CD14-positive monocyte (primary cell): ENCODE measurements at regions not wholly inside any gene's neighbourhood (a gene's known extent, or its start where the extent isn't known, plus 50 kb on each side); places are given as distances from the start of the nearest gene placed in this dataset.

Experiments used
- DNase-seq, 3 donors: peaks; one replicate each; pipeline ENCODE4 v3.0.0-alpha.2; 2011 to 2022
- H2AFZ ChIP-seq: 2 replicates; pipeline ENCODE4 v1.6.0; 2012; ENCODE audit warnings: mild to moderate bottlenecking, low read depth, low read length, inconsistent platforms; ENCODE audit not compliant: insufficient read depth, poor library complexity, severe bottlenecking
- H3K27ac ChIP-seq, 2 donors: 1 replicate in 1 of 2; 2 replicates in 1 of 2; pipeline ENCODE4 v1.5.1; 2012 to 2013; ENCODE audit warnings: low read length in 2 of 2, control low read depth in 1 of 2, inconsistent platforms in 1 of 2, low read depth in 1 of 2, mild to moderate bottlenecking in 1 of 2
- H3K27me3 ChIP-seq, 2 donors: one replicate each; pipeline versions ENCODE4 v1.6.0 to v1.6.1; 2011 to 2013; ENCODE audit warnings: low read length in 2 of 2; ENCODE audit not compliant: control insufficient read depth in 2 of 2, insufficient read depth in 2 of 2
- H3K36me3 ChIP-seq, 2 donors: replicated peaks in 1 of 2; 1 replicate in 1 of 2; 2 replicates in 1 of 2; pipeline versions ENCODE4 v1.5.1 to v1.6.1; 2012 to 2013; ENCODE audit warnings: low read length in 2 of 2, control low read depth in 1 of 2, inconsistent platforms in 1 of 2, mild to moderate bottlenecking in 1 of 2; ENCODE audit not compliant: insufficient read depth in 2 of 2, control insufficient read depth in 1 of 2
- H3K4me1 ChIP-seq, 2 donors: 1 replicate in 1 of 2; 2 replicates in 1 of 2; pipeline versions ENCODE4 v1.5.1 to v1.6.1; 2012 to 2013; ENCODE audit warnings: low read length in 2 of 2, control low read depth in 1 of 2, inconsistent platforms in 1 of 2, mild to moderate bottlenecking in 1 of 2, moderate library complexity in 1 of 2; ENCODE audit not compliant: insufficient read depth in 2 of 2, control insufficient read depth in 1 of 2
- H3K4me2 ChIP-seq: replicated peaks from 2 replicates; pipeline ENCODE3; 2012; ENCODE audit warnings: low read length, moderate library complexity, mild to moderate bottlenecking; ENCODE audit not compliant: poor library complexity, severe bottlenecking; ENCODE audit errors: extremely low read depth
- H3K4me3 ChIP-seq, 3 experiments: fragments of 200-600 bp in 1 of 3; sonication (generic) in 1 of 3; replicated peaks in 1 of 3; 1 replicate in 2 of 3; 2 replicates in 1 of 3; pipeline ENCODE4 v1.5.1; 2011 to 2013; ENCODE audit warnings: low read length in 3 of 3, mild to moderate bottlenecking in 3 of 3, control low read depth in 2 of 3, low read depth in 2 of 3, inconsistent platforms in 1 of 3, moderate library complexity in 1 of 3
- H3K79me2 ChIP-seq: 2 replicates; pipeline ENCODE4 v1.6.0; 2012; ENCODE audit warnings: mild to moderate bottlenecking, control low read depth, inconsistent platforms, low read length, moderate library complexity; ENCODE audit not compliant: insufficient read depth
- H3K9ac ChIP-seq: 2 replicates; pipeline ENCODE4 v1.6.0; 2017; ENCODE audit warnings: low read length, mild to moderate bottlenecking; ENCODE audit not compliant: insufficient read depth, poor library complexity, severe bottlenecking
- H3K9me3 ChIP-seq, 2 donors: replicated peaks in 1 of 2; 1 replicate in 1 of 2; 2 replicates in 1 of 2; pipeline versions ENCODE4 v1.5.1 to v1.6.1; 2012 to 2013; ENCODE audit warnings: low read length in 2 of 2, control low read depth in 1 of 2; ENCODE audit not compliant: control insufficient read depth in 1 of 2, insufficient read depth in 1 of 2
- H4K20me1 ChIP-seq: 2 replicates; pipeline ENCODE4 v1.6.0; 2012; ENCODE audit warnings: mild to moderate bottlenecking, low read length, control low read depth, moderate library complexity; ENCODE audit not compliant: insufficient read depth
- H3K27ac Mint-ChIP-seq, 7 donors: one replicate each; pipeline ENCODE4 v1.8.0; 2020; ENCODE audit warnings: mild to moderate bottlenecking in 7 of 7, mixed read lengths in 7 of 7, moderate library complexity in 6 of 7, inconsistent platforms in 2 of 7
- H3K27me3 Mint-ChIP-seq, 3 donors: one replicate each; pipeline ENCODE4 v1.8.0; 2021 to 2022; ENCODE audit warnings: low read depth in 3 of 3, mild to moderate bottlenecking in 3 of 3, mixed read lengths in 3 of 3, moderate library complexity in 3 of 3, inconsistent platforms in 1 of 3
- H3K36me3 Mint-ChIP-seq, 2 donors: one replicate each; pipeline ENCODE4 v1.8.0; 2020; ENCODE audit warnings: mixed read lengths in 2 of 2, inconsistent platforms in 1 of 2, mild to moderate bottlenecking in 1 of 2
- H3K4me1 Mint-ChIP-seq: one replicate; pipeline ENCODE4 v1.8.0; 2020; ENCODE audit warnings: mild to moderate bottlenecking, mixed read lengths
- H3K4me3 Mint-ChIP-seq, 2 donors: one replicate each; pipeline ENCODE4 v1.8.0; 2020; ENCODE audit warnings: mild to moderate bottlenecking in 2 of 2, mixed read lengths in 2 of 2, moderate library complexity in 1 of 2
- H3K9me3 Mint-ChIP-seq, 7 donors: one replicate each; pipeline ENCODE4 v1.8.0; 2020 to 2022; ENCODE audit warnings: mixed read lengths in 7 of 7, mild to moderate bottlenecking in 6 of 7, moderate library complexity in 6 of 7, inconsistent platforms in 2 of 7
- WGBS: methylation state at CpG from one replicate; pipeline ENCODE4 v1.1.5; 2013; ENCODE audit warnings: missing lambda C conversion rate; ENCODE audit not compliant: insufficient coverage; 5-methylcytosine and 5-hydroxymethylcytosine counted together
- intact Hi-C, 2 donors: fragments of 100-400 bp; cut with micrococcal nuclease; formaldehyde crosslinking; loops; one replicate each; pipeline versions ENCODE4 v1.15.0 to v1.15.1; 2023
- TF ChIP-seq, protein P1 (sequence below): fragments of 200-600 bp; IDR thresholded peaks from one replicate; pipeline ENCODE4 v1.8.0; 2022; ENCODE audit warnings: antibody characterized with exemption, mild to moderate bottlenecking

- Mint-ChIP-seq H3K4me3 (no peak overlapping the region), H3K27ac (peak overlapping the region in 1 of 7 donors; percentile 27), H3K27me3 (peaks cover 17 to 18% (median 18%) of the 10 kb centered on the region in 3 donors), H3K4me1 (peaks cover 12% of the 10 kb centered on the region), H3K9me3 (peaks cover 4 to 14% (median 9%) of the 10 kb centered on the region in 7 donors), H3K36me3 (no peaks in the 10 kb centered on the region)
- H3K36me3 ChIP-seq, result no peaks in the 10 kb centered on the region
- H3K79me2 ChIP-seq, result no peaks in the 10 kb centered on the region
- no peak overlapping the region for H3K9ac ChIP-seq
- no peaks in the 10 kb centered on the region for H4K20me1 ChIP-seq
- peaks cover 8 to 12% of the 10 kb centered on the region in 2 donors for H3K9me3 ChIP-seq
- intact Hi-C loops, result loop anchor here (5.0 to 10.0 kb wide), 2 partner anchors 91 to 94 kb away; no protein-coding TSS in a partner anchor
- no peak overlapping the region for H3K27ac ChIP-seq
- DNase-seq, result no peak
- peaks cover 0 to 9% of the 10 kb centered on the region in 2 donors for H3K27me3 ChIP-seq
- TF ChIP-seq, protein P1, sequence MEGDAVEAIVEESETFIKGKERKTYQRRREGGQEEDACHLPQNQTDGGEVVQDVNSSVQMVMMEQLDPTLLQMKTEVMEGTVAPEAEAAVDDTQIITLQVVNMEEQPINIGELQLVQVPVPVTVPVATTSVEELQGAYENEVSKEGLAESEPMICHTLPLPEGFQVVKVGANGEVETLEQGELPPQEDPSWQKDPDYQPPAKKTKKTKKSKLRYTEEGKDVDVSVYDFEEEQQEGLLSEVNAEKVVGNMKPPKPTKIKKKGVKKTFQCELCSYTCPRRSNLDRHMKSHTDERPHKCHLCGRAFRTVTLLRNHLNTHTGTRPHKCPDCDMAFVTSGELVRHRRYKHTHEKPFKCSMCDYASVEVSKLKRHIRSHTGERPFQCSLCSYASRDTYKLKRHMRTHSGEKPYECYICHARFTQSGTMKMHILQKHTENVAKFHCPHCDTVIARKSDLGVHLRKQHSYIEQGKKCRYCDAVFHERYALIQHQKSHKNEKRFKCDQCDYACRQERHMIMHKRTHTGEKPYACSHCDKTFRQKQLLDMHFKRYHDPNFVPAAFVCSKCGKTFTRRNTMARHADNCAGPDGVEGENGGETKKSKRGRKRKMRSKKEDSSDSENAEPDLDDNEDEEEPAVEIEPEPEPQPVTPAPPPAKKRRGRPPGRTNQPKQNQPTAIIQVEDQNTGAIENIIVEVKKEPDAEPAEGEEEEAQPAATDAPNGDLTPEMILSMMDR, result no peak
- H3K4me2 ChIP-seq, result no peak overlapping the region
- H2AFZ ChIP-seq, result no peak overlapping the region
- 88% methylated on average over 6 of the region's 12 CpGs for whole genome bisulfite sequencing
- peaks cover 7 to 8% of the 10 kb centered on the region in 2 donors for H3K4me1 ChIP-seq
- H3K4me3 ChIP-seq, result no peak overlapping the region
These were observed 193.6 kb downstream of the ALG10 start for GRCh38 chr12:34215893-34216285.

DNA sequence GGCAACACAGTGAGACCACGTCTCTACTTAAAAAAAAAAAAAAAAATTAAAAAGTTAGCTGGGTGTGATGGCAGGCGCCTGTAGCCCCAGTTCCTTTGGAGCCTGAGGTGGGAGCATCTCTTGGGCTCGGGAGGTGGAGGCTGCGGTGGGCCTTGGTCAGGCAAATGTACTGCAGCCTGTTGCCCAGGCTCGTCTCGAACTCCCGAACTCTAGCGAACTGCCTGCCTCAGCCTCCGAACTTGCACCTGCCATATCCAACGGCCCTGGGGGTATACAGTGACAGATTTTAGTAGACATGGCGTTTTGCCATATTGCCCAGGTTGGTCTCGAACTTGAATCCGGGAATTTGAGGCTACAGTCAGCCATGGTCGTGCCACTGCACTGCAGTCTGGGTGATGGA is 195.4 kb downstream of the ALG10 start:
- Mint-ChIP-seq H3K27ac (no peak overlapping the region), H3K36me3 (no peaks in the 10 kb centered on the region)

More for the DNA sequence above, 195.4 kb downstream of the ALG10 start:
- Histone ChIP-seq H3K9ac (no peak overlapping the region), H3K27ac (no peak overlapping the region), H3K4me1 (peaks cover 7 to 8% of the 10 kb centered on the region in 2 donors), H3K36me3 (no peaks in the 10 kb centered on the region), H4K20me1 (no peaks in the 10 kb centered on the region), H3K4me2 (no peak overlapping the region), H3K4me3 (no peak overlapping the region), H3K9me3 (no peaks in the 10 kb centered on the region), H3K27me3 (peaks cover 0 to 9% of the 10 kb centered on the region in 2 donors), H2AFZ (no peak overlapping the region), H3K79me2 (no peaks in the 10 kb centered on the region)
- intact Hi-C loops, result loop anchor here (5.0 to 10.0 kb wide), 2 partner anchors 93 to 95 kb away; no protein-coding TSS in a partner anchor
- peaks cover 12% of the 10 kb centered on the region for H3K4me1 Mint-ChIP-seq
- H3K9me3 Mint-ChIP-seq, result peaks cover 0 to 6% (median 1%) of the 10 kb centered on the region in 7 donors
- DNase-seq, result no peak
- H3K4me3 Mint-ChIP-seq, result no peak overlapping the region
- WGBS, result 97% methylated on average over 9 of the region's 14 CpGs
- peaks cover 16 to 26% (median 19%) of the 10 kb centered on the region in 3 donors for H3K27me3 Mint-ChIP-seq
- TF ChIP-seq, protein P1, result no peak
